ENCODE measurements at regions not wholly inside any gene's neighbourhood (a gene's known extent, or its start where the extent isn't known, plus 50 kb on each side); places are given as distances from the start of the nearest gene placed in this dataset.

- no peak for TF ChIP-seq CTCF (conservative IDR thresholded peaks at IDR 0.05; ENCODE audit: low read length)
- DNase-seq (ENCODE audit: low read depth), result no peak
Measured at GRCh38 chr21:34260277-34261008, 103.4 kb upstream of the KCNE2 start.

GRCh38 chr21:34261841-34262468, 101.9 kb upstream of the KCNE2 start:
- DNase-seq (ENCODE audit: low read depth), result no peak
- no peak overlapping the region for H3K4me3 ChIP-seq (ENCODE audit: low read length)
- no peak for TF ChIP-seq CTCF (conservative IDR thresholded peaks at IDR 0.05; ENCODE audit: low read length)

More at GRCh38 chr21:34260277-34261008, 103.4 kb upstream of the KCNE2 start:
- H3K4me3 ChIP-seq (ENCODE audit: low read length), result no peak overlapping the region

GRCh38 chr21:34262469-34262845, 101.3 kb upstream of the KCNE2 start:
- TF ChIP-seq CTCF (conservative IDR thresholded peaks at IDR 0.05; ENCODE audit: low read length), result no peak
- H3K4me3 ChIP-seq (ENCODE audit: low read length), result no peak overlapping the region
- no peak for DNase-seq (ENCODE audit: low read depth)

GRCh38 chr21:34263629-34264028, 100.2 kb upstream of the KCNE2 start:
- DNase-seq (ENCODE audit: low read depth), result no peak
- TF ChIP-seq CTCF (conservative IDR thresholded peaks at IDR 0.05; ENCODE audit: low read length), result no peak
- H3K4me3 ChIP-seq (ENCODE audit: low read length), result no peak overlapping the region

GRCh38 chr21:34266351-34266750, 97.5 kb upstream of the KCNE2 start:
- DNase-seq (ENCODE audit: low read depth), result no peak
- no peak overlapping the region for H3K4me3 ChIP-seq (ENCODE audit: low read length)
- no peak for TF ChIP-seq CTCF (conservative IDR thresholded peaks at IDR 0.05; ENCODE audit: low read length)

GRCh38 chr21:34268493-34268892, 95.3 kb upstream of the KCNE2 start:
- TF ChIP-seq CTCF (conservative IDR thresholded peaks at IDR 0.05; ENCODE audit: low read length), result no peak
- DNase-seq (ENCODE audit: low read depth), result no peak

GRCh38 chr21:34270411-34270810, 93.4 kb upstream of the KCNE2 start:
- no peak overlapping the region for H3K4me3 ChIP-seq (ENCODE audit: low read length)
- no peak for TF ChIP-seq CTCF (conservative IDR thresholded peaks at IDR 0.05; ENCODE audit: low read length)
- DNase-seq (ENCODE audit: low read depth), result no peak

More at GRCh38 chr21:34268493-34268892, 95.3 kb upstream of the KCNE2 start:
- H3K4me3 ChIP-seq (ENCODE audit: low read length), result no peak overlapping the region
